ENCODE measurements at regions not wholly inside any gene's neighbourhood (a gene's known extent, or its start where the extent isn't known, plus 50 kb on each side); places are given as distances from the start of the nearest gene placed in this dataset.

- Mint-ChIP-seq H3K27ac (no peak overlapping the region), H3K27me3 (no peaks in the 10 kb centered on the region), H3K36me3 (no peaks in the 10 kb centered on the region), H3K9me3 (peaks cover 0 to 31% (median 6%) of the 10 kb centered on the region in 7 donors), H3K4me3 (no peak overlapping the region), H3K4me1 (no peaks in the 10 kb centered on the region)
- Histone ChIP-seq H3K36me3 (ENCODE audit: control insufficient read depth, insufficient read depth, low read length) (no peaks in the 10 kb centered on the region), H3K27me3 (ENCODE audit: control insufficient read depth, insufficient read depth, low read length) (no peaks in the 10 kb centered on the region), H3K27ac (ENCODE audit: insufficient read depth, low read length, poor library complexity, severe bottlenecking) (no peak overlapping the region), H3K9me3 (ENCODE audit: control insufficient read depth in 2 of 2, low read length in 2 of 2) (peaks cover 0 to 14% of the 10 kb centered on the region in 2 experiments), H3K4me3 (ENCODE audit: low read depth, low read length) (no peak overlapping the region), H3K4me1 (ENCODE audit: control insufficient read depth, insufficient read depth, low read length, poor library complexity, severe bottlenecking) (no peaks in the 10 kb centered on the region)
- DNase-seq (no peak), ATAC-seq (ENCODE audit: low read depth in 2 of 2) (no peak)
These were observed 451.1 kb downstream of the BRINP1 start for GRCh38 chr9:118918180-118918579.

- DNase-seq: no peak
- Histone ChIP-seq H3K9me3 (ENCODE audit: control insufficient read depth in 2 of 2, low read length in 2 of 2) (peaks cover 3 to 5% of the 10 kb centered on the region in 2 experiments), H3K36me3 (ENCODE audit: control insufficient read depth, insufficient read depth, low read length) (no peaks in the 10 kb centered on the region), H3K4me1 (ENCODE audit: control insufficient read depth, insufficient read depth, low read length, poor library complexity, severe bottlenecking) (no peaks in the 10 kb centered on the region), H3K27me3 (ENCODE audit: control insufficient read depth, insufficient read depth, low read length) (no peaks in the 10 kb centered on the region), H3K27ac (ENCODE audit: insufficient read depth, low read length, poor library complexity, severe bottlenecking) (no peak overlapping the region), H3K4me3 (ENCODE audit: low read depth, low read length) (no peak overlapping the region)
- ATAC-seq (ENCODE audit: low read depth in 2 of 2): no peak
- H3K27ac Mint-ChIP-seq: no peak overlapping the region
- no peak overlapping the region for H3K4me3 Mint-ChIP-seq
- H3K36me3 Mint-ChIP-seq: no peaks in the 10 kb centered on the region
- no peaks in the 10 kb centered on the region for H3K27me3 Mint-ChIP-seq
- peaks cover 0 to 11% (median 2%) of the 10 kb centered on the region in 7 donors for H3K9me3 Mint-ChIP-seq
- no peaks in the 10 kb centered on the region for H3K4me1 Mint-ChIP-seq
These were observed 440.5 kb downstream of the BRINP1 start for GRCh38 chr9:118928722-118929121.

- Mint-ChIP-seq H3K4me3 (no peak overlapping the region), H3K27me3 (no peaks in the 10 kb centered on the region), H3K4me1 (no peaks in the 10 kb centered on the region), H3K9me3 (peaks cover 0 to 9% (median 2%) of the 10 kb centered on the region in 7 donors), H3K27ac (no peak overlapping the region), H3K36me3 (no peaks in the 10 kb centered on the region)
- no peak overlapping the region for H3K4me3 ChIP-seq (ENCODE audit: low read depth, low read length)
- H3K9me3 ChIP-seq (ENCODE audit: control insufficient read depth in 2 of 2, low read length in 2 of 2): peaks cover 3 to 5% of the 10 kb centered on the region in 2 experiments
- no peak overlapping the region for H3K27ac ChIP-seq (ENCODE audit: insufficient read depth, low read length, poor library complexity, severe bottlenecking)
- no peaks in the 10 kb centered on the region for H3K4me1 ChIP-seq (ENCODE audit: control insufficient read depth, insufficient read depth, low read length, poor library complexity, severe bottlenecking)
- ATAC-seq (ENCODE audit: low read depth in 2 of 2): no peak
- H3K27me3 ChIP-seq (ENCODE audit: control insufficient read depth, insufficient read depth, low read length): no peaks in the 10 kb centered on the region
- no peak for DNase-seq
- H3K36me3 ChIP-seq (ENCODE audit: control insufficient read depth, insufficient read depth, low read length): no peaks in the 10 kb centered on the region
These were observed 439.9 kb downstream of the BRINP1 start for GRCh38 chr9:118929287-118929686.

GRCh38 chr9:118931941-118932340, 437.3 kb downstream of the BRINP1 start:
- H3K4me3 Mint-ChIP-seq: no peak overlapping the region
- H3K27me3 Mint-ChIP-seq: no peaks in the 10 kb centered on the region
- no peaks in the 10 kb centered on the region for H3K4me1 Mint-ChIP-seq
- H3K27me3 ChIP-seq (ENCODE audit: control insufficient read depth, insufficient read depth, low read length): no peaks in the 10 kb centered on the region
- no peaks in the 10 kb centered on the region for H3K36me3 ChIP-seq (ENCODE audit: control insufficient read depth, insufficient read depth, low read length)
- no peaks in the 10 kb centered on the region for H3K36me3 Mint-ChIP-seq
- H3K27ac ChIP-seq (ENCODE audit: insufficient read depth, low read length, poor library complexity, severe bottlenecking): no peak overlapping the region
- ATAC-seq (ENCODE audit: low read depth in 2 of 2): no peak
- peaks cover 0 to 9% (median 5%) of the 10 kb centered on the region in 7 donors for H3K9me3 Mint-ChIP-seq
- no peak overlapping the region for H3K27ac Mint-ChIP-seq
- H3K4me3 ChIP-seq (ENCODE audit: low read depth, low read length): no peak overlapping the region
- no peaks in the 10 kb centered on the region for H3K4me1 ChIP-seq (ENCODE audit: control insufficient read depth, insufficient read depth, low read length, poor library complexity, severe bottlenecking)
- no peak for DNase-seq
- peaks cover 1 to 5% of the 10 kb centered on the region in 2 experiments for H3K9me3 ChIP-seq (ENCODE audit: control insufficient read depth in 2 of 2, low read length in 2 of 2)

- DNase-seq (no peak), ATAC-seq (ENCODE audit: low read depth in 2 of 2) (no peak)
- Histone ChIP-seq H3K9me3 (ENCODE audit: control insufficient read depth in 2 of 2, low read length in 2 of 2) (peaks cover 0 to 2% of the 10 kb centered on the region in 2 experiments), H3K36me3 (ENCODE audit: control insufficient read depth, insufficient read depth, low read length) (no peaks in the 10 kb centered on the region), H3K27me3 (ENCODE audit: control insufficient read depth, insufficient read depth, low read length) (no peaks in the 10 kb centered on the region), H3K4me3 (ENCODE audit: low read depth, low read length) (no peak overlapping the region), H3K4me1 (ENCODE audit: control insufficient read depth, insufficient read depth, low read length, poor library complexity, severe bottlenecking) (no peaks in the 10 kb centered on the region), H3K27ac (ENCODE audit: insufficient read depth, low read length, poor library complexity, severe bottlenecking) (no peak overlapping the region)
- H3K9me3 Mint-ChIP-seq: peaks cover 0 to 14% (median 9%) of the 10 kb centered on the region in 7 donors
- H3K27me3 Mint-ChIP-seq: peaks cover 4% of the 10 kb centered on the region
- H3K27ac Mint-ChIP-seq: no peak overlapping the region
- no peaks in the 10 kb centered on the region for H3K36me3 Mint-ChIP-seq
- no peaks in the 10 kb centered on the region for H3K4me1 Mint-ChIP-seq
- no peak overlapping the region for H3K4me3 Mint-ChIP-seq
These were observed 430.7 kb downstream of the BRINP1 start for GRCh38 chr9:118938581-118938980.

GRCh38 chr9:118940473-118940872, 428.8 kb downstream of the BRINP1 start:
- no peak for ATAC-seq (ENCODE audit: low read depth in 2 of 2)
- Mint-ChIP-seq H3K27ac (no peak overlapping the region), H3K9me3 (peaks cover 0 to 14% (median 9%) of the 10 kb centered on the region in 7 donors), H3K36me3 (no peaks in the 10 kb centered on the region), H3K4me1 (no peaks in the 10 kb centered on the region), H3K27me3 (peaks cover 4% of the 10 kb centered on the region), H3K4me3 (no peak overlapping the region)
- Histone ChIP-seq H3K36me3 (ENCODE audit: control insufficient read depth, insufficient read depth, low read length) (no peaks in the 10 kb centered on the region), H3K27me3 (ENCODE audit: control insufficient read depth, insufficient read depth, low read length) (no peaks in the 10 kb centered on the region), H3K27ac (ENCODE audit: insufficient read depth, low read length, poor library complexity, severe bottlenecking) (no peak overlapping the region), H3K9me3 (ENCODE audit: control insufficient read depth in 2 of 2, low read length in 2 of 2) (peaks cover 0 to 2% of the 10 kb centered on the region in 2 experiments), H3K4me1 (ENCODE audit: control insufficient read depth, insufficient read depth, low read length, poor library complexity, severe bottlenecking) (no peaks in the 10 kb centered on the region), H3K4me3 (ENCODE audit: low read depth, low read length) (no peak overlapping the region)
- DNase-seq: no peak

GRCh38 chr9:118946669-118947068, 422.6 kb downstream of the BRINP1 start:
- H3K27ac ChIP-seq (ENCODE audit: insufficient read depth, low read length, poor library complexity, severe bottlenecking): no peak overlapping the region
- H3K4me1 ChIP-seq (ENCODE audit: control insufficient read depth, insufficient read depth, low read length, poor library complexity, severe bottlenecking): no peaks in the 10 kb centered on the region
- H3K36me3 Mint-ChIP-seq: no peaks in the 10 kb centered on the region
- H3K9me3 ChIP-seq (ENCODE audit: control insufficient read depth in 2 of 2, low read length in 2 of 2): no peaks in the 10 kb centered on the region
- no peak overlapping the region for H3K27ac Mint-ChIP-seq
- ATAC-seq (ENCODE audit: low read depth in 2 of 2) (no peak), DNase-seq (no peak)
- H3K4me3 Mint-ChIP-seq: no peak overlapping the region
- no peaks in the 10 kb centered on the region for H3K36me3 ChIP-seq (ENCODE audit: control insufficient read depth, insufficient read depth, low read length)
- no peaks in the 10 kb centered on the region for H3K4me1 Mint-ChIP-seq
- no peaks in the 10 kb centered on the region for H3K27me3 ChIP-seq (ENCODE audit: control insufficient read depth, insufficient read depth, low read length)
- H3K9me3 Mint-ChIP-seq: peaks cover 0 to 7% (median 5%) of the 10 kb centered on the region in 7 donors
- H3K27me3 Mint-ChIP-seq: no peaks in the 10 kb centered on the region
- H3K4me3 ChIP-seq (ENCODE audit: low read depth, low read length): no peak overlapping the region

GRCh38 chr9:118954857-118955256, 414.4 kb downstream of the BRINP1 start:
- no peaks in the 10 kb centered on the region for H3K27me3 ChIP-seq (ENCODE audit: control insufficient read depth, insufficient read depth, low read length)
- Mint-ChIP-seq H3K4me3 (no peak overlapping the region), H3K36me3 (no peaks in the 10 kb centered on the region), H3K27ac (no peak overlapping the region), H3K9me3 (peaks cover 0 to 13% (median 5%) of the 10 kb centered on the region in 7 donors), H3K4me1 (no peaks in the 10 kb centered on the region), H3K27me3 (no peaks in the 10 kb centered on the region)
- no peak for ATAC-seq (ENCODE audit: low read depth in 2 of 2)
- no peaks in the 10 kb centered on the region for H3K9me3 ChIP-seq (ENCODE audit: control insufficient read depth in 2 of 2, low read length in 2 of 2)
- no peaks in the 10 kb centered on the region for H3K36me3 ChIP-seq (ENCODE audit: control insufficient read depth, insufficient read depth, low read length)
- no peaks in the 10 kb centered on the region for H3K4me1 ChIP-seq (ENCODE audit: control insufficient read depth, insufficient read depth, low read length, poor library complexity, severe bottlenecking)
- no peak overlapping the region for H3K27ac ChIP-seq (ENCODE audit: insufficient read depth, low read length, poor library complexity, severe bottlenecking)
- no peak for DNase-seq
- no peak overlapping the region for H3K4me3 ChIP-seq (ENCODE audit: low read depth, low read length)
